ENCODE measurements at regions not wholly inside any gene's neighbourhood (a gene's known extent, or its start where the extent isn't known, plus 50 kb on each side); places are given as distances from the start of the nearest gene placed in this dataset.

DNA sequence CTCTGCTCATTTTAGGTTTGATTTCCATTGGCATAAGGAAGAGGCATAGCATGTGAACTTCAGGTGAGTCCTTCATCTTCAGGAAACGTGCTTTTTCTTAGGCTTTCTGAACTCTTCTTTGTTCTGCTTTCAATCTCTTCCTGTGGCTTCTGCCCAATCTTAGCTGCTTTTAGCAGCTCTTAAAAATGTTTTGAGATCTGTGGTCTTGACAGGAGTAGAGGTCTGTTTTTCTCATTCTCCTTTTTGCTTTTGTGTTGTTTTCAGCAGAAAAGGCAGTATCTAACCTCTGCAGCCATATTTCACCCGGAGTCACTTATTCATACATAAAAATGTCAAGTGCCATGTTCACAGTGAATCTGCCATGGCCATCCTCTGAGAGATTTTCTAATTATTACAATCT, 120.3 kb downstream of the LIG4 start:
- TF ChIP-seq, protein P1, sequence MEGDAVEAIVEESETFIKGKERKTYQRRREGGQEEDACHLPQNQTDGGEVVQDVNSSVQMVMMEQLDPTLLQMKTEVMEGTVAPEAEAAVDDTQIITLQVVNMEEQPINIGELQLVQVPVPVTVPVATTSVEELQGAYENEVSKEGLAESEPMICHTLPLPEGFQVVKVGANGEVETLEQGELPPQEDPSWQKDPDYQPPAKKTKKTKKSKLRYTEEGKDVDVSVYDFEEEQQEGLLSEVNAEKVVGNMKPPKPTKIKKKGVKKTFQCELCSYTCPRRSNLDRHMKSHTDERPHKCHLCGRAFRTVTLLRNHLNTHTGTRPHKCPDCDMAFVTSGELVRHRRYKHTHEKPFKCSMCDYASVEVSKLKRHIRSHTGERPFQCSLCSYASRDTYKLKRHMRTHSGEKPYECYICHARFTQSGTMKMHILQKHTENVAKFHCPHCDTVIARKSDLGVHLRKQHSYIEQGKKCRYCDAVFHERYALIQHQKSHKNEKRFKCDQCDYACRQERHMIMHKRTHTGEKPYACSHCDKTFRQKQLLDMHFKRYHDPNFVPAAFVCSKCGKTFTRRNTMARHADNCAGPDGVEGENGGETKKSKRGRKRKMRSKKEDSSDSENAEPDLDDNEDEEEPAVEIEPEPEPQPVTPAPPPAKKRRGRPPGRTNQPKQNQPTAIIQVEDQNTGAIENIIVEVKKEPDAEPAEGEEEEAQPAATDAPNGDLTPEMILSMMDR (IDR thresholded peaks at IDR 0.05), result no peak
- no peak for TF ChIP-seq POLR2A (IDR thresholded peaks at IDR 0.05; ENCODE audit: low read depth)
